H1 (cell line): ENCODE measurements at regions not wholly inside any gene's neighbourhood (a gene's known extent, or its start where the extent isn't known, plus 50 kb on each side); places are given as distances from the start of the nearest gene placed in this dataset.

Experiments used
- BRCA1 ChIP-seq: IDR thresholded peaks from 2 replicates; pipeline ENCODE4 v1.6.1; 2012; ENCODE audit warnings: low read depth, low read length, improper control_type of control experiment
- JUN ChIP-seq: IDR thresholded peaks from 2 replicates; pipeline ENCODE4 v1.6.1; 2011; ENCODE audit warnings: low read depth, mild to moderate bottlenecking, improper control_type of control experiment, low read length
- KDM5A ChIP-seq: fragments of 200-600 bp; IDR thresholded peaks from 2 replicates; pipeline ENCODE4 v1.7.1; 2012; ENCODE audit warnings: mild to moderate bottlenecking, low read length, inconsistent platforms, mixed read lengths
- MAFK ChIP-seq: IDR thresholded peaks from 2 replicates; pipeline ENCODE4 v1.6.1; 2012; ENCODE audit warnings: low read depth, mild to moderate bottlenecking, improper control_type of control experiment, low read length
- POLR2A ChIP-seq, 2 experiments: IDR thresholded peaks; 1 replicate in 1 of 2; 2 replicates in 1 of 2; pipeline ENCODE4 v1.6.1; 2011; ENCODE audit warnings: low read depth in 2 of 2, low read length in 2 of 2, mild to moderate bottlenecking in 2 of 2; ENCODE audit errors: control extremely low read depth in 1 of 2
- TCF12 ChIP-seq: IDR thresholded peaks from 2 replicates; pipeline ENCODE4 v1.6.1; 2011; ENCODE audit warnings: low read depth, mild to moderate bottlenecking, low read length

DNA sequence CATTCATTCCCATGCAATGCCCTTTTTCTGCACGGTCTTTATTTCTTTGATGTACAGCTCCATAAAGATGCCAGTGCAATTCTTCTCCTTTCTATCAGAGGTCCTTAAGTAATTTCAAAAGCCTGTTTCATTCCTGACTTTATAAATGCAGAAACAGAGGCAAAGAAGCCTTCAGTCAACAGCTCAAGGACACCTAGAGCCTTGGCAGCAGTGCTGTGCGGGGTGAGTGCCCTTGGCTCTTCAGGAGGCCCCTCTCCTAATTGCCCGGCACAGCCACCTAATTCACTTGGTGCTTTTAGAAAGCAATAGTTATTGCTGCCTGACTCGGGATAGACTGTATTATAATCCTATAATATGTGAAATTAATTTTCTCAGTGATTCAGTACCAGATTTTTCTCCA is 169.6 kb upstream of the KLF6 start:
- TF ChIP-seq KDM5A (no peak), POLR2A (IDR thresholded peaks at IDR 0.05; ENCODE audit: control extremely low read depth in 1 of 2, low read depth in 2 of 2, low read length in 2 of 2) (no peak), JUN (no peak), TCF12 (no peak), MAFK (no peak), BRCA1 (no peak)
